GM12801 (cell line): ENCODE measurements at regions not wholly inside any gene's neighbourhood (a gene's known extent, or its start where the extent isn't known, plus 50 kb on each side); places are given as distances from the start of the nearest gene placed in this dataset.

Experiments used
- TF ChIP-seq, protein P1 (sequence below): IDR thresholded peaks from one replicate; pipeline ENCODE4 v1.5.1; 2011; ENCODE audit warnings: control low read depth; ENCODE audit not compliant: insufficient read length; ENCODE audit errors: extremely low read depth

DNA sequence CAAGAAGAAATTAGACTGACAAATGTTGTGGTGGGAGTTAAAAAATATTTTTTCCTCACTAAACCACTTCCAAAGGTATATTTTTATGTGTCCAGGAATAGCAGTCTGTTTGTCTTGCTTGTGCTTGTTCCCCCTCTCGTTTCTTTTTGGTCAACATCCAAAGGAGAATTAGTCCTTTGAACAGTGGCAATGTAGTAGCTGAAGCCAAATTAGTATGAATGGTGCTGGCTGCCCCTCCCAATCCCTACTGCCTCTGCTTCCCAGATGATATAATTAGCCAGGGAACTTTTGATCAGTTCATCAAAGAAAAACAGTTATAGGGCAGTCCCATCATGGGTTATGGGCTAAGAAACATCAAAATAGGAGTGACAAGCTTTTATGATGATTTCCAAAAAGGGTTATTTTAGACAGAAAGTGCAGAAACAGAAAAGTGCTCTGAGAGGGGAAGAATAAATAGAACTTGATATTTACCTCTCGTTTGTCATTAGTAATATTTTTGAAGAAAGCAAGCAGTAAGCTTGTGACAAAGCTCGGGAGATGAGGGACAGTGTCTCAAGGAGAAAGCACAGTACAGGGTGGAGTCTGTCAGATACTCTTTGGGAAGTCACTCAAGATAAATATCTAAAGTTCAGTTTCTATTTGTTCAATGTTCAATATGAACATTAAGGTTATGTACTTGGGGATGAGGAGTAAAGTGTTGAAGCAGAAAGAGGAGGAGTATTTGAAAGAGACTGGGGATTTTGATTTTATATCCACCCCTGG, 239.1 kb downstream of the HLX start:
- TF ChIP-seq, protein P1, sequence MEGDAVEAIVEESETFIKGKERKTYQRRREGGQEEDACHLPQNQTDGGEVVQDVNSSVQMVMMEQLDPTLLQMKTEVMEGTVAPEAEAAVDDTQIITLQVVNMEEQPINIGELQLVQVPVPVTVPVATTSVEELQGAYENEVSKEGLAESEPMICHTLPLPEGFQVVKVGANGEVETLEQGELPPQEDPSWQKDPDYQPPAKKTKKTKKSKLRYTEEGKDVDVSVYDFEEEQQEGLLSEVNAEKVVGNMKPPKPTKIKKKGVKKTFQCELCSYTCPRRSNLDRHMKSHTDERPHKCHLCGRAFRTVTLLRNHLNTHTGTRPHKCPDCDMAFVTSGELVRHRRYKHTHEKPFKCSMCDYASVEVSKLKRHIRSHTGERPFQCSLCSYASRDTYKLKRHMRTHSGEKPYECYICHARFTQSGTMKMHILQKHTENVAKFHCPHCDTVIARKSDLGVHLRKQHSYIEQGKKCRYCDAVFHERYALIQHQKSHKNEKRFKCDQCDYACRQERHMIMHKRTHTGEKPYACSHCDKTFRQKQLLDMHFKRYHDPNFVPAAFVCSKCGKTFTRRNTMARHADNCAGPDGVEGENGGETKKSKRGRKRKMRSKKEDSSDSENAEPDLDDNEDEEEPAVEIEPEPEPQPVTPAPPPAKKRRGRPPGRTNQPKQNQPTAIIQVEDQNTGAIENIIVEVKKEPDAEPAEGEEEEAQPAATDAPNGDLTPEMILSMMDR, result no peak

DNA sequence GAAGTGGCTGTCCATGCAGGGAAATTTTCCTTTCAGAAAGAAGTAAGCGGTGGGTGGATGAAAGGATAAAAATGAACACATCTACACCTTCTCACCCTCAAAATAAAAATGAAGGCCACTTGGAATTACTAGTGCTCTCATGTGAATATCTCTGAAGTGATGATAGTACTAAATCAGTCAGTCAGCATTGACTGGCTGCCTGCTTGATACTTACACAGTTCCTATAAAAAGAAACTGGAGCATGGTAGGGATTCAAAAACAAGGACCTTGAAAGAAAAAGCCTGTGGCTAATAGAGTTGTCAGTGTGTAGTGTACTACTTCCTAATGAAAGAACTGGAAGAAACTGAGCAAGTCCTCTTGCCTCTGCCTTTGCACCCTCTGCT, 239.7 kb downstream of the HLX start:
- TF ChIP-seq, protein P1, result no peak

DNA sequence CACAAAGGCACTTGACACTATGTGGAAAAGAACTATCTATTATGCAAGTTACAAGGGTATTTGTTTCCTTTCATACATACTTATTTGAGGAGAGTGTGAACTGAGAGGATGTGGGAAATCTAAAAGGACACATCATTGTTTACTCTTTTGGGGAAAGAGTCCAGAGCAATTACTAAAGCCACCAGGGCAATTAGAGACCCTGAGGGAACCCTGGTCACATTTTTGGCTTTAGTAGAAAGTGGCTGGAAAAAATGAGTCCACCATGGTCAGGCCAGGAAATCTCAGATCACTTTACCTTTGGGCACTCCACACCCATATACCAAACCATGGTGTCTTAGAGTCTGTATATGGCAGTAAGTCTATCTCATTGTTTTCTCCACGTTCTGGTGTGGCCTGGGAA, 243.3 kb downstream of the HLX start:
- TF ChIP-seq, protein P1, result no peak

DNA sequence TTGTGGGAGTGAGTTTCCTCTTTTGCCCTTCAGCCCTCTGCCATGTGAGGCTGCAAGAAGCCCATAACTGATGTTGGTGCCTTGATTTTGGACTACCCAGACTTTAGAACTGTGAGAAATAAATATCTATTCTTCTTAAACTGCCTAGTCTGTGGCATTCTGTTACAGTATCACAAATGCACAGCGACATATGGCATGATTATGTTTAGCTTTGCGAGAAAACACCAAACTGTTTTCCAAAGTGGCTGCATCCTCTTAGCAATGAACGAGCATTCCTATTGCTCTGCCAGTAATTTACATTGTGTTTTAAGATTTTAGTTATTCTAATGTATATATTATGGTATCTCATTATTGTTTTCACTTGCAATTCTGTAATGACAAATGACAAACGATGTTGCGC, 246.7 kb downstream of the HLX start:
- TF ChIP-seq, protein P1, result no peak

DNA sequence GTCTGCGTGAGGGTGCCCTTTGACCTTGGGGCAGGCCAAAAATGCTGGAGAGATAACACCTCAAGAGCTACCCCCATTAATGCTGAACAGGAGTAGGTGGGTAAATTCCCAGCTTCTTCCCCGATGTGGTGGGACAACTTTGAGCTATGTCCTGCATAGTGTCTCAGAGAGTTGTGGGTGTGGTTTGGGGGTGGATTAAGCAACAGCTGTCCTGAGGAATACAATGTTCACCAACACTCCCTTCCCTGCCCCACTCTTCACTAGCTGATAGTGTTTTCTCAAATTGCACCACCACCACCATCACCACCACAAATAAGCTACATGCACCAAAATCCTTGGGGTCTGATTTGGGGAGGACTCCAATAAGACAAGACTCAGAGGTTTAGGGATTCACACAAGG, 258.4 kb downstream of the HLX start:
- TF ChIP-seq, protein P1, result no peak

DNA sequence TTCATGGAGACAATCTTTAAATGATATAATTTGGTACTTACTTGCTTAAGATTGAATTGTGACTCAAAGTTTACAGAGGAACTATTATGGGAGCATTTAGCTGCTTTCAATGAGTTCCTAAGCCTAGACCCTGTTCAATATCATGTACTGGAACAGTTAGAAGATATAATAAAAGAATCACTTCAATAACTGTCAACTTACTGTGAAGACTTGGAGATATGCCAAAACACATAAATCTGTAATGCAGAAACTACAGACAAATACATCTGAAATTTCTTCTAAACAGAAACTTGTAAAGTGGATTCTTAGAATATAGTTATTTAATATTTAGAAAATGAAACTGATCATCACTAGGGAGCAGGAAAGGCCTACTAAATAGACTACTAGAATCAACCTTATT, 259.3 kb downstream of the HLX start:
- TF ChIP-seq, protein P1, result no peak

DNA sequence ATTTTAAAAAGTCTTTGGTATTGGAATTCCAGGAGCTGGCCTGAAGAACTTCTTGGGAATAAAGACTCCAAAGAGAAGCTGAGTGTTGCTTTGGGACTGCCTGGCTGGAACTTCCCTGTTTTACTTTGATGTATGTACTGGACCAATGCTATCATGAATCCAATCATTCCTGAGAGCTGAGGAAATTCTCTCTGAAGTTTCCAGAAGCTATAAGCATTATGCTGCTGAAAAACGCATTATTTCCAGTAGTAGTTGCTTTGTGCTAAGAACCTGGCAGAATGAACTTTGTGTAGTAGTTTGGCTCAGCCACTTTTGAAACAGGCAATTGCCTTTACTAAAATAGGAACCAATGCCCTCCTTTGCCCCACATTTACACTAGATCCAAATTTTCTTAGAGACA, 260.7 kb downstream of the HLX start:
- TF ChIP-seq, protein P1, result no peak
